Liver (tissue), 8 donors: ENCODE measurements at regions not wholly inside any gene's neighbourhood (a gene's known extent, or its start where the extent isn't known, plus 50 kb on each side); places are given as distances from the start of the nearest gene placed in this dataset.

Experiments
- DNase-seq: peaks from one replicate; pipeline ENCODE4 v3.0.0-alpha.2; 2017; ENCODE audit warnings: low spot score
- H3K27ac ChIP-seq, 2 donors: one replicate each; pipeline ENCODE4 v1.7.0; 2013; ENCODE audit warnings: inconsistent platforms in 2 of 2, low read length in 2 of 2, control low read depth in 1 of 2, low read depth in 1 of 2, mild to moderate bottlenecking in 1 of 2
- H3K27me3 ChIP-seq, 4 donors: one replicate each; pipeline versions ENCODE4 v1.6.1 to v1.7.0; 2013; ENCODE audit warnings: low read length in 3 of 4, inconsistent platforms in 1 of 4, mild to moderate bottlenecking in 1 of 4, moderate library complexity in 1 of 4; ENCODE audit not compliant: control insufficient read depth in 4 of 4, insufficient read depth in 4 of 4
- H3K36me3 ChIP-seq, 4 donors: one replicate each; pipeline versions ENCODE4 v1.6.1 to v1.7.0; 2013; ENCODE audit warnings: low read length in 3 of 4, mild to moderate bottlenecking in 3 of 4, low read depth in 1 of 4, moderate library complexity in 1 of 4; ENCODE audit not compliant: control insufficient read depth in 4 of 4, insufficient read depth in 3 of 4
- H3K4me1 ChIP-seq, 4 donors: one replicate each; pipeline versions ENCODE4 v1.6.1 to v1.7.0; 2013; ENCODE audit warnings: low read length in 3 of 4, mild to moderate bottlenecking in 3 of 4, moderate library complexity in 1 of 4; ENCODE audit not compliant: control insufficient read depth in 4 of 4, insufficient read depth in 4 of 4
- H3K4me3 ChIP-seq, 3 donors: one replicate each; pipeline versions ENCODE4 v1.6.1 to v1.7.0; 2013; ENCODE audit warnings: low read length in 3 of 3, control low read depth in 1 of 3, low read depth in 1 of 3, mild to moderate bottlenecking in 1 of 3
- H3K9ac ChIP-seq, 2 donors: one replicate each; pipeline ENCODE4 v1.7.0; 2013; ENCODE audit warnings: low read length in 2 of 2, mild to moderate bottlenecking in 2 of 2, moderate library complexity in 2 of 2, control low read depth in 1 of 2, low read depth in 1 of 2
- H3K9me3 ChIP-seq, 4 donors: one replicate each; pipeline versions ENCODE4 v1.6.1 to v1.7.0; 2013; ENCODE audit warnings: low read length in 3 of 4; ENCODE audit not compliant: control insufficient read depth in 4 of 4
- ATF3 ChIP-seq: IDR thresholded peaks from 2 replicates; pipeline ENCODE4 v1.6.1; 2016; ENCODE audit warnings: antibody characterized with exemption
- CTCF ChIP-seq: fragments of 150-350 bp; IDR thresholded peaks from 2 replicates; pipeline ENCODE4 v1.5.1; 2017; ENCODE audit warnings: improper control_type of control experiment, low read depth, low read length; ENCODE audit not compliant: missing input control
- EGR1 ChIP-seq, 2 donors: IDR thresholded peaks; 2 replicates each; pipeline ENCODE4 v1.6.1; 2016 to 2018; ENCODE audit warnings: antibody characterized with exemption in 2 of 2, low read depth in 2 of 2
- FOXA1 ChIP-seq: IDR thresholded peaks from 2 replicates; pipeline ENCODE4 v1.6.1; 2016; ENCODE audit warnings: antibody characterized with exemption
- FOXA2 ChIP-seq: IDR thresholded peaks from 2 replicates; pipeline ENCODE4 v1.6.1; 2016; ENCODE audit warnings: antibody characterized with exemption
- GABPA ChIP-seq, 2 donors: IDR thresholded peaks in 1 of 2; conservative IDR thresholded peaks in 1 of 2; 2 replicates each; pipeline ENCODE4 v1.6.1; 2016; ENCODE audit warnings: antibody characterized with exemption in 2 of 2, mild to moderate bottlenecking in 1 of 2, moderate library complexity in 1 of 2
- HNF4A ChIP-seq, 2 donors: conservative IDR thresholded peaks; 2 replicates each; pipeline ENCODE4 v1.6.1; 2016; ENCODE audit warnings: antibody characterized with exemption in 2 of 2, mild to moderate bottlenecking in 2 of 2
- HNF4G ChIP-seq: IDR thresholded peaks from 2 replicates; pipeline ENCODE4 v1.6.1; 2016; ENCODE audit warnings: antibody characterized with exemption
- JUND ChIP-seq, 2 donors: IDR thresholded peaks; 2 replicates each; pipeline ENCODE4 v1.6.1; 2016; ENCODE audit warnings: antibody characterized with exemption in 2 of 2
- MAX ChIP-seq: IDR thresholded peaks from 2 replicates; pipeline ENCODE4 v1.6.1; 2016; ENCODE audit warnings: antibody characterized with exemption
- NR2F2 ChIP-seq: IDR thresholded peaks from 2 replicates; pipeline ENCODE4 v1.6.1; 2016; ENCODE audit warnings: antibody characterized with exemption
- RAD21 ChIP-seq, 2 donors: IDR thresholded peaks; 2 replicates each; pipeline ENCODE4 v1.6.1; 2016; ENCODE audit warnings: antibody characterized with exemption in 2 of 2, mild to moderate bottlenecking in 2 of 2
- REST ChIP-seq: IDR thresholded peaks from 2 replicates; pipeline ENCODE4 v1.6.1; 2016; ENCODE audit warnings: antibody characterized with exemption, mild to moderate bottlenecking
- RXRA ChIP-seq, 2 donors: IDR thresholded peaks; 2 replicates each; pipeline ENCODE4 v1.6.1; 2017 to 2018; ENCODE audit warnings: antibody characterized with exemption in 2 of 2, mild to moderate bottlenecking in 1 of 2
- SP1 ChIP-seq: IDR thresholded peaks from 2 replicates; pipeline ENCODE4 v1.6.1; 2018; ENCODE audit warnings: antibody characterized with exemption, mild to moderate bottlenecking
- TAF1 ChIP-seq: conservative IDR thresholded peaks from 2 replicates; pipeline ENCODE4 v1.6.1; 2016; ENCODE audit warnings: antibody characterized with exemption, mild to moderate bottlenecking
- ZBTB33 ChIP-seq: IDR thresholded peaks from 2 replicates; pipeline ENCODE4 v1.6.1; 2016; ENCODE audit warnings: antibody characterized with exemption
- WGBS: extraction: QIAGEN DNeasy Blood & Tissue Kit; methylation state at CpG from one replicate; pipeline ENCODE4 v1.1.7; 2013; 5-methylcytosine and 5-hydroxymethylcytosine counted together
- donor health status: healthy.
- donor health status: healthy.
- donor health status: healthy.
- donor health status: healthy.
- donor health status: healthy.

GRCh38 chr15:23750179-23750578 is 63.1 kb upstream of the NDN start:
- no peak overlapping the region for H3K9ac ChIP-seq
- no peak overlapping the region for H3K4me3 ChIP-seq
- no peak for DNase-seq
- no peaks in the 10 kb centered on the region for H3K36me3 ChIP-seq
- H3K9me3 ChIP-seq, result no peaks in the 10 kb centered on the region
- H3K27me3 ChIP-seq, result no peaks in the 10 kb centered on the region
- H3K27ac ChIP-seq, result no peak overlapping the region
- no peaks in the 10 kb centered on the region for H3K4me1 ChIP-seq
- no peak for TF ChIP-seq FOXA1
- WGBS, result 68% methylated on average over 4 of the region's 4 CpGs

GRCh38 chr15:23750776-23751175 is 63.7 kb upstream of the NDN start:
- no peaks in the 10 kb centered on the region for H3K4me1 ChIP-seq
- DNase-seq, result no peak
- H3K27ac ChIP-seq, result no peak overlapping the region
- TF ChIP-seq ATF3 (no peak), HNF4G (no peak), JUND (IDR thresholded peaks at IDR 0.05) (no peak)
- WGBS, result 59% methylated on average over 1 of the region's 1 CpG
- H3K9ac ChIP-seq, result no peak overlapping the region
- H3K36me3 ChIP-seq, result no peaks in the 10 kb centered on the region
- peaks cover 0 to 4% (median 0%) of the 10 kb centered on the region in 4 donors for H3K27me3 ChIP-seq
- no peak overlapping the region for H3K4me3 ChIP-seq
- H3K9me3 ChIP-seq, result no peaks in the 10 kb centered on the region

GRCh38 chr15:23753248-23753647 is 66.1 kb upstream of the NDN start:
- H3K36me3 ChIP-seq, result no peaks in the 10 kb centered on the region
- WGBS, result 56% methylated on average over 2 of the region's 2 CpGs

More at GRCh38 chr15:23753248-23753647, 66.1 kb upstream of the NDN start:
- no peak for DNase-seq
- Histone ChIP-seq H3K27ac (no peak overlapping the region), H3K9ac (no peak overlapping the region), H3K9me3 (peaks cover 0 to 1% (median 0%) of the 10 kb centered on the region in 4 donors), H3K27me3 (peaks cover 0 to 4% (median 2%) of the 10 kb centered on the region in 4 donors), H3K4me1 (no peaks in the 10 kb centered on the region), H3K4me3 (no peak overlapping the region)
- TF ChIP-seq RAD21 (IDR thresholded peaks at IDR 0.05) (no peak), JUND (IDR thresholded peaks at IDR 0.05) (no peak), MAX (no peak), NR2F2 (no peak), ZBTB33 (no peak), SP1 (no peak), HNF4A (conservative IDR thresholded peaks at IDR 0.05) (no peak), RXRA (IDR thresholded peaks at IDR 0.05) (no peak), REST (no peak), HNF4G (no peak), FOXA1 (no peak), GABPA (IDR thresholded peaks at IDR 0.05 in 1 of 2, conservative IDR thresholded peaks at IDR 0.05 in 1 of 2) (no peak), TAF1 (no peak), EGR1 (IDR thresholded peaks at IDR 0.05; ENCODE audit: low read depth in 2 of 2) (no peak), ATF3 (no peak), CTCF (no peak), FOXA2 (no peak)
